ENCODE measurements at regions not wholly inside any gene's neighbourhood (a gene's known extent, or its start where the extent isn't known, plus 50 kb on each side); places are given as distances from the start of the nearest gene placed in this dataset.
A peak's percentile ranks its signal among the peaks of the same experiment; 100 is the strongest.

GRCh38 chr1:229111703-229112319 lies 159.1 kb upstream of the RAB4A start:
- no peak overlapping the region for H3K4me3 ChIP-seq (replicated peaks; ENCODE audit: low read depth, low read length)
- peak; percentile 12 for DNase-seq (ENCODE audit: low read depth)
- no peak for TF ChIP-seq CTCF (IDR thresholded peaks at IDR 0.05; ENCODE audit: low read length, missing control alignments)

GRCh38 chr1:229112832-229113548 lies 157.9 kb upstream of the RAB4A start:
- no peak overlapping the region for H3K4me3 ChIP-seq (replicated peaks; ENCODE audit: low read depth, low read length)
- DNase-seq (ENCODE audit: low read depth), result no peak
- no peak for TF ChIP-seq CTCF (IDR thresholded peaks at IDR 0.05; ENCODE audit: low read length, missing control alignments)

GRCh38 chr1:229114315-229114714 lies 156.6 kb upstream of the RAB4A start:
- TF ChIP-seq CTCF (IDR thresholded peaks at IDR 0.05; ENCODE audit: low read length, missing control alignments), result no peak

GRCh38 chr1:229114850-229115365 lies 156.0 kb upstream of the RAB4A start:
- no peak for TF ChIP-seq CTCF (IDR thresholded peaks at IDR 0.05; ENCODE audit: low read length, missing control alignments)
- DNase-seq (ENCODE audit: low read depth), result peak; percentile 5
- H3K4me3 ChIP-seq (replicated peaks; ENCODE audit: low read depth, low read length), result no peak overlapping the region

More at GRCh38 chr1:229114315-229114714, 156.6 kb upstream of the RAB4A start:
- peak; percentile 10 for DNase-seq (ENCODE audit: low read depth)
- H3K4me3 ChIP-seq (replicated peaks; ENCODE audit: low read depth, low read length), result no peak overlapping the region

GRCh38 chr1:229116114-229116513 lies 154.8 kb upstream of the RAB4A start:
- no peak for TF ChIP-seq CTCF (IDR thresholded peaks at IDR 0.05; ENCODE audit: low read length, missing control alignments)
- no peak overlapping the region for H3K4me3 ChIP-seq (replicated peaks; ENCODE audit: low read depth, low read length)
- DNase-seq (ENCODE audit: low read depth), result peak; percentile 4

DNA sequence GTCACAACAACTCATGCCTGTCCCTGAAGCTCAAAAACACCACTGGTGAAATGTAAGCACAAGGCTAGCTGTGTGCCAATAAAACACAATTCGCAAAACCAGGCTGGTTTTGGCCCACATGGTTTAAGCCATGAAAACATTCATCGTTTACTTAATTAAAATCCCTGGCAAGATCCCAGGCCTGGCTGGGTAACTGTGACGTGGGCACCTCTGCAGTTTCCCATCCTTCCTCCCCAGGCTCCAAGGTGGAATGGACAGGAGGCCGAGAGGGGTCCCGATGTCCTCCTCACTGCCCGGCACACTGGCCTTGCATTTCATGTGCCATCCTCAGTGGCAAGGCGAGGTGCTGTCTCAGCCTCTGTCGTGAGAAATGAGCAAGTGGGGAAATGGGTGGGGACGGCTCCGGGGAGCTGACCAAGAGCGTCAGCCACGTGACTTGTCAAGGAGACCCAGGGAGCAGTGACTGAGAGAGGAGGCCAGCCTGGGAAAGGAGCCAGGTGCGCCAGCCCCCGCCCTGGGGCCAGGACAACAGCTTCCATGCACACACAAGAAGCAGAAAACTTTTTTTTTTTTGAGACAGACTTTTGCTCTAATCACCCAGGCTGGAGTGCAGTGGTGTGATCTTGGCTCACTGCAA lies 153.1 kb upstream of the RAB4A start:
- no peak overlapping the region for H3K4me3 ChIP-seq (replicated peaks; ENCODE audit: low read depth, low read length)
- peak; percentile 58 for DNase-seq (ENCODE audit: low read depth)
- no peak for TF ChIP-seq CTCF (IDR thresholded peaks at IDR 0.05; ENCODE audit: low read length, missing control alignments)
